A549 (cell line): ENCODE measurements at regions not wholly inside any gene's neighbourhood (a gene's known extent, or its start where the extent isn't known, plus 50 kb on each side); places are given as distances from the start of the nearest gene placed in this dataset.

Experiments used
- ATAC-seq, 2 experiments: fragments of 200-7000 bp in 1 of 2; fragments of >200 bp in 1 of 2; cut with Nextera tagmentation in 1 of 2; cut with Tn5 transposase in 1 of 2; 3 replicates each; pipeline versions ENCODE4 v1.8.0 to v1.9.1; 2018 to 2020; ENCODE audit warnings: mild to moderate bottlenecking in 1 of 2, moderate library complexity in 1 of 2
- CTCF ChIA-PET: fragments of 300-600 bp; sonication (Branson Sonifier 250); formaldehyde crosslinking; extraction: SDS; loops from one replicate; lab custom pipeline; 2021; ENCODE audit warnings: antibody characterized with exemption, inconsistent platforms; lab: Yijun Ruan, JAX
- POLR2A ChIA-PET: fragments of 350-600 bp; formaldehyde crosslinking; extraction: SDS; loops from one replicate; lab custom pipeline; 2021; ENCODE audit warnings: antibody characterized with exemption, inconsistent platforms; lab: Yijun Ruan, JAX
- DNase-seq, 2 experiments: peaks; one replicate each; pipeline versions ENCODE4 v3.0.0 to v3.0.0-alpha.2; 2011 to 2016; ENCODE audit warnings: low read depth in 1 of 2, low spot score in 1 of 2
- FAIRE-seq: peaks from 2 replicates; lab custom pipeline; 2011; peaks lifted over from hg19 to GRCh38; lab: Jason Lieb, UNC
- H3K27ac ChIP-seq, 2 experiments: fragments of >200 bp; sonication (Bioruptor Twin); formaldehyde crosslinking; 3 replicates each; pipeline ENCODE4 v1.5.1; 2016 to 2017
- H3K4me1 ChIP-seq: fragments of >200 bp; sonication (Bioruptor Twin); formaldehyde crosslinking; 3 replicates; pipeline ENCODE4 v1.6.1; 2016
- H3K4me2 ChIP-seq: fragments of >200 bp; sonication (Bioruptor Twin); formaldehyde crosslinking; 3 replicates; pipeline ENCODE4 v1.6.1; 2016
- H3K4me3 ChIP-seq: fragments of >200 bp; sonication (Bioruptor Twin); formaldehyde crosslinking; 3 replicates; pipeline ENCODE4 v1.5.1; 2016
- H3K9me3 ChIP-seq: fragments of >200 bp; sonication (Bioruptor Twin); formaldehyde crosslinking; 3 replicates; pipeline ENCODE4 v1.6.1; 2016
- CBX8 ChIP-seq: fragments of 200-600 bp; sonication (generic); IDR thresholded peaks from 2 replicates; pipeline ENCODE4 v1.6.1; 2016
- CHD4 ChIP-seq: fragments of 200-600 bp; sonication (generic); IDR thresholded peaks from 2 replicates; pipeline ENCODE4 v1.6.1; 2016; ENCODE audit warnings: antibody characterized with exemption, mild to moderate bottlenecking, borderline replicate concordance
- EHF ChIP-seq: fragments of 250-450 bp; sonication (Bioruptor Pico); IDR thresholded peaks from 2 replicates; pipeline ENCODE4 v1.5.0; 2020; ENCODE audit warnings: mild to moderate bottlenecking
- ESRRA ChIP-seq: fragments of 150-350 bp; IDR thresholded peaks from 2 replicates; pipeline ENCODE4 v1.6.1; 2014; ENCODE audit warnings: mild to moderate bottlenecking, low read length, borderline replicate concordance
- FOSL2 ChIP-seq, 2 experiments: fragments of 450-650 bp in 1 of 2; fragments of >200 bp in 1 of 2; sonication (Bioruptor Twin) in 1 of 2; formaldehyde crosslinking; IDR thresholded peaks; 2 replicates each; pipeline versions ENCODE4 v1.5.0 to v1.6.1; 2016 to 2020; ENCODE audit warnings: mild to moderate bottlenecking in 1 of 2, moderate library complexity in 1 of 2
- HDAC2 ChIP-seq: fragments of 200-600 bp; sonication (generic); IDR thresholded peaks from 2 replicates; pipeline ENCODE4 v1.6.1; 2016
- HEYL ChIP-seq: fragments of 250-450 bp; sonication (Bioruptor Pico); IDR thresholded peaks from 2 replicates; pipeline ENCODE4 v1.8.0; 2021; ENCODE audit warnings: mild to moderate bottlenecking, moderate library complexity
- HOXB13 ChIP-seq: fragments of 250-450 bp; sonication (Bioruptor Pico); IDR thresholded peaks from 2 replicates; pipeline ENCODE4 v1.5.0; 2020; ENCODE audit warnings: low read depth, mild to moderate bottlenecking, moderate library complexity
- HOXB5 ChIP-seq: fragments of 250-450 bp; sonication (Bioruptor Pico); IDR thresholded peaks from 2 replicates; pipeline ENCODE4 v1.5.0; 2020; ENCODE audit warnings: mild to moderate bottlenecking, moderate library complexity
- JUN ChIP-seq, 2 experiments: fragments of >200 bp; sonication (Bioruptor Twin); formaldehyde crosslinking; IDR thresholded peaks; 2 replicates in 1 of 2; 3 replicates in 1 of 2; pipeline ENCODE4 v1.6.1; 2016 to 2017
- JUNB ChIP-seq: fragments of >200 bp; sonication (Bioruptor Twin); formaldehyde crosslinking; IDR thresholded peaks from 2 replicates; pipeline ENCODE4 v1.6.1; 2016
- KDM1A ChIP-seq: fragments of 200-600 bp; sonication (generic); IDR thresholded peaks from 2 replicates; pipeline ENCODE4 v1.6.1; 2016; ENCODE audit warnings: low read depth, mild to moderate bottlenecking
- KDM5A ChIP-seq: fragments of 200-600 bp; sonication (generic); IDR thresholded peaks from 2 replicates; pipeline ENCODE4 v1.6.1; 2016; ENCODE audit warnings: antibody characterized with exemption, mild to moderate bottlenecking
- MAZ ChIP-seq: fragments of 150-350 bp; IDR thresholded peaks from 2 replicates; pipeline ENCODE4 v1.6.1; 2014; ENCODE audit warnings: antibody characterized with exemption, low read depth, low read length, borderline replicate concordance
- NFE2L2 ChIP-seq: fragments of 150-350 bp; conservative IDR thresholded peaks from 2 replicates; pipeline ENCODE4 v1.6.1; 2014; ENCODE audit warnings: low read length
- PHF8 ChIP-seq: fragments of 200-600 bp; sonication (generic); IDR thresholded peaks from 2 replicates; pipeline ENCODE4 v1.6.1; 2016; ENCODE audit warnings: low read depth, mild to moderate bottlenecking, antibody characterized with exemption, moderate library complexity, borderline replicate concordance
- POLR2A ChIP-seq: IDR thresholded peaks from 2 replicates; pipeline ENCODE4 v1.6.1; 2012; ENCODE audit warnings: mild to moderate bottlenecking, low read length
- POLR2AphosphoS2 ChIP-seq: conservative IDR thresholded peaks from 2 replicates; pipeline ENCODE4 v1.6.1; 2012; ENCODE audit warnings: low read length, improper control_type of control experiment, inconsistent platforms
- RAD21 ChIP-seq, 2 experiments: fragments of >200 bp in 1 of 2; sonication (Bioruptor Twin) in 1 of 2; formaldehyde crosslinking in 1 of 2; IDR thresholded peaks in 1 of 2; conservative IDR thresholded peaks in 1 of 2; 2 replicates in 1 of 2; 3 replicates in 1 of 2; pipeline ENCODE4 v1.6.1; 2012 to 2018; ENCODE audit warnings: inconsistent platforms in 1 of 2
- RCOR1 ChIP-seq: fragments of 150-350 bp; IDR thresholded peaks from 2 replicates; pipeline ENCODE4 v1.6.1; 2014; ENCODE audit warnings: antibody characterized with exemption, low read length, low read depth
- SREBF2 ChIP-seq: fragments of 450-650 bp; IDR thresholded peaks from 2 replicates; pipeline ENCODE4 v1.6.1; 2014; ENCODE audit warnings: mild to moderate bottlenecking, moderate library complexity
- ZC3H11A ChIP-seq: fragments of 450-650 bp; IDR thresholded peaks from 2 replicates; pipeline ENCODE4 v1.6.1; 2014; ENCODE audit warnings: antibody characterized with exemption, mild to moderate bottlenecking
- ZNF302 ChIP-seq: fragments of 250-450 bp; sonication (Bioruptor Pico); IDR thresholded peaks from 2 replicates; pipeline ENCODE4 v1.9.0; 2021; ENCODE audit warnings: inconsistent platforms, mild to moderate bottlenecking, moderate library complexity
- ZSCAN20 ChIP-seq: fragments of 250-450 bp; sonication (Bioruptor Pico); IDR thresholded peaks from 2 replicates; pipeline ENCODE4 v1.8.0; 2022; ENCODE audit warnings: mild to moderate bottlenecking, moderate library complexity
- WGBS: methylation state at CpG from one replicate; pipeline ENCODE4 v1.1.6; 2017; ENCODE audit errors: missing lambda C conversion rate; 5-methylcytosine and 5-hydroxymethylcytosine counted together
- TF ChIP-seq, protein P1 (sequence below): fragments of >200 bp; sonication (Bioruptor Twin); formaldehyde crosslinking; IDR thresholded peaks from 3 replicates; pipeline ENCODE4 v1.5.1; 2016
- TF ChIP-seq, protein P2 (sequence below): fragments of 450-650 bp; IDR thresholded peaks from 2 replicates; pipeline ENCODE4 v1.6.1; 2014; ENCODE audit warnings: antibody characterized with exemption
- TF ChIP-seq, protein P3 (sequence below): IDR thresholded peaks from 2 replicates; pipeline ENCODE4 v1.6.1; 2012; ENCODE audit warnings: low read depth, borderline replicate concordance
- TF ChIP-seq, protein P4 (sequence below): IDR thresholded peaks from 2 replicates; pipeline ENCODE4 v1.6.1; 2012
- TF ChIP-seq, protein P5 (sequence below): fragments of 250-450 bp; sonication (Bioruptor Pico); IDR thresholded peaks from 2 replicates; pipeline ENCODE4 v1.5.0; 2020; ENCODE audit warnings: low read depth, mild to moderate bottlenecking, moderate library complexity
- TF ChIP-seq, protein P6 (sequence below): IDR thresholded peaks from 2 replicates; pipeline ENCODE4 v1.6.1; 2012
- TF ChIP-seq, protein P7 (sequence below): fragments of >200 bp; sonication (Bioruptor Twin); formaldehyde crosslinking; IDR thresholded peaks from 2 replicates; pipeline ENCODE4 v1.6.1; 2016

DNA sequence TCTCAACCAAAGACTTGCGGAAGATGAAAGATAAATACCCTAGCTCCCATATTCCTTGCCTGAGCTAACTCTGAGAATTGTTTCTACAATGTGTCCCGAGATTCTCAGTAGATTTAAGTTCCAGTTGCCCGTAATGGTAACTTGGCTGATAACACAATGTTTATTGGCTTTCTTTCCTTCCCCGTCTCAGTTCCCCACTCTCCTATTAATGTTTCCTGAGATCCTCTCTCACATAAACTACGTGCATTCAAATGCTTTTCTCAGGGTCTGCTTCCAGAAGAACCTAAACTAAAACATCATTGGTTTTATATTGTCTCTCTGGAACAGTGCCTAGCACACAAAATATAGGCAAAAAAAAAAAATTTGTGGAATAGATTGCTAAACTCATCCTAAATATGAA lies 794.2 kb upstream of the ADGRL2 start:
- H3K4me1 ChIP-seq, result no peaks in the 10 kb centered on the region
- no peak overlapping the region for H3K4me3 ChIP-seq
- H3K27ac ChIP-seq, result no peak overlapping the region
- no peak for DNase-seq
- TF ChIP-seq NFE2L2 (no peak), HDAC2 (no peak), MAZ (no peak)
- TF ChIP-seq, protein P1, sequence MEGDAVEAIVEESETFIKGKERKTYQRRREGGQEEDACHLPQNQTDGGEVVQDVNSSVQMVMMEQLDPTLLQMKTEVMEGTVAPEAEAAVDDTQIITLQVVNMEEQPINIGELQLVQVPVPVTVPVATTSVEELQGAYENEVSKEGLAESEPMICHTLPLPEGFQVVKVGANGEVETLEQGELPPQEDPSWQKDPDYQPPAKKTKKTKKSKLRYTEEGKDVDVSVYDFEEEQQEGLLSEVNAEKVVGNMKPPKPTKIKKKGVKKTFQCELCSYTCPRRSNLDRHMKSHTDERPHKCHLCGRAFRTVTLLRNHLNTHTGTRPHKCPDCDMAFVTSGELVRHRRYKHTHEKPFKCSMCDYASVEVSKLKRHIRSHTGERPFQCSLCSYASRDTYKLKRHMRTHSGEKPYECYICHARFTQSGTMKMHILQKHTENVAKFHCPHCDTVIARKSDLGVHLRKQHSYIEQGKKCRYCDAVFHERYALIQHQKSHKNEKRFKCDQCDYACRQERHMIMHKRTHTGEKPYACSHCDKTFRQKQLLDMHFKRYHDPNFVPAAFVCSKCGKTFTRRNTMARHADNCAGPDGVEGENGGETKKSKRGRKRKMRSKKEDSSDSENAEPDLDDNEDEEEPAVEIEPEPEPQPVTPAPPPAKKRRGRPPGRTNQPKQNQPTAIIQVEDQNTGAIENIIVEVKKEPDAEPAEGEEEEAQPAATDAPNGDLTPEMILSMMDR, result no peak
- TF ChIP-seq, protein P2, sequence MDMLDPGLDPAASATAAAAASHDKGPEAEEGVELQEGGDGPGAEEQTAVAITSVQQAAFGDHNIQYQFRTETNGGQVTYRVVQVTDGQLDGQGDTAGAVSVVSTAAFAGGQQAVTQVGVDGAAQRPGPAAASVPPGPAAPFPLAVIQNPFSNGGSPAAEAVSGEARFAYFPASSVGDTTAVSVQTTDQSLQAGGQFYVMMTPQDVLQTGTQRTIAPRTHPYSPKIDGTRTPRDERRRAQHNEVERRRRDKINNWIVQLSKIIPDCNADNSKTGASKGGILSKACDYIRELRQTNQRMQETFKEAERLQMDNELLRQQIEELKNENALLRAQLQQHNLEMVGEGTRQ, result no peak
- no peak for ATAC-seq
- H3K9me3 ChIP-seq, result no peaks in the 10 kb centered on the region
- WGBS, result 53% methylated on average over 5 of the region's 5 CpGs
- no peak overlapping the region for H3K4me2 ChIP-seq
- ChIA-PET POLR2A (no interaction called here), CTCF (no interaction called here)
- FAIRE-seq, result no peak

DNA sequence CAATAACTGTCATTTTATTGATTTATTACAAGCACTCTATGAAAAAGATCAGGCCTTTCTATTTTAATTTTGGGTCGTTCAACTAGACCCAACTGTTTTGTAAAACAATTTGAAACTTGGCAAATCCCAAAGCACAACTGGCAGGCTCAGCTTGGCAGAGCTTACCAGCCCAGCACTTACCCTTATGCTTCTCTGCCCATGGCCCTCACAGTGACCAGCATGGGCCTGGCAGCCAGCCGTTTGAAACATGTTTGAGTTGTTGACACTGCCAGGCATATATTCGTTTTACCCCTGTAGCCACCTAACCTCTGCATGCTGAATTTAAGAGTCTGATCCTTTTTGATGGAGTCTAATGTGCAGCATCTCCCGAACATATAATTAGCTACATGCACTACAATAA lies 796.7 kb upstream of the ADGRL2 start:
- WGBS, result 36% methylated on average over 4 of the region's 4 CpGs
- no peaks in the 10 kb centered on the region for H3K9me3 ChIP-seq
- no peak overlapping the region for H3K4me2 ChIP-seq
- TF ChIP-seq POLR2AphosphoS2 (no peak), RAD21 (conservative IDR thresholded peaks at IDR 0.05 in 1 of 2, IDR thresholded peaks at IDR 0.05 in 1 of 2) (no peak), MAZ (no peak), HEYL (CRISPR knock-in tag) (no peak), JUN (IDR thresholded peaks at IDR 0.05) (no peak), KDM1A (no peak), JUNB (no peak), ZC3H11A (no peak), CBX8 (no peak), POLR2A (no peak)
- TF ChIP-seq, protein P3, sequence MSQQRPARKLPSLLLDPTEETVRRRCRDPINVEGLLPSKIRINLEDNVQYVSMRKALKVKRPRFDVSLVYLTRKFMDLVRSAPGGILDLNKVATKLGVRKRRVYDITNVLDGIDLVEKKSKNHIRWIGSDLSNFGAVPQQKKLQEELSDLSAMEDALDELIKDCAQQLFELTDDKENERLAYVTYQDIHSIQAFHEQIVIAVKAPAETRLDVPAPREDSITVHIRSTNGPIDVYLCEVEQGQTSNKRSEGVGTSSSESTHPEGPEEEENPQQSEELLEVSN, result no peak
- TF ChIP-seq, protein P4, sequence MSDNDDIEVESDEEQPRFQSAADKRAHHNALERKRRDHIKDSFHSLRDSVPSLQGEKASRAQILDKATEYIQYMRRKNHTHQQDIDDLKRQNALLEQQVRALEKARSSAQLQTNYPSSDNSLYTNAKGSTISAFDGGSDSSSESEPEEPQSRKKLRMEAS, result no peak
- no peak for FAIRE-seq
- ChIA-PET CTCF (no interaction called here), POLR2A (no interaction called here)
- no peak for ATAC-seq
- no peak overlapping the region for H3K4me3 ChIP-seq
- H3K4me1 ChIP-seq, result no peaks in the 10 kb centered on the region
- DNase-seq, result no peak
- H3K27ac ChIP-seq, result no peak overlapping the region

DNA sequence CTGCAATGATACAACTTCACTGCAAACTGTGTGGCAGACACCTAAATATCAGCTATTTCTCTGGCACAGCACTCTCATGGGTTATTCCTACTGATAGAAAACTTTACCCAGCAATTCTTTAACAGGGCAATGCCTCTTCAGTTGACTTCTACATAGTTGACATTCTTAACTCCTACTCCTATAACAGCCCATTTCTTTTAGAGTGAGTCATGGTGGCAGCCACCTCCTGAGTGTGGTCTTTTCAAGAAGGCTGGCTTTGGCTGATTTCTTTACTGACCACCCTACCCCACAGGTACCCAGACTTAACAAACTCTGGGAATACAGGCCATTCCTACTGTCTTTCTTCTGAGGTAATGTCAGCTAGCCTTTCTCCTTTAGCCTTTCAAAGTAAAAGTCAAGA lies 805.8 kb upstream of the ADGRL2 start:
- H3K4me3 ChIP-seq, result no peak overlapping the region
- POLR2A ChIA-PET, result no interaction called here

More for the DNA sequence above, 805.8 kb upstream of the ADGRL2 start:
- H3K4me1 ChIP-seq, result no peaks in the 10 kb centered on the region
- CTCF ChIA-PET, result no interaction called here
- no peak for TF ChIP-seq KDM1A
- TF ChIP-seq ESRRA, result no peak
- TF ChIP-seq ZSCAN20 (CRISPR knock-in tag), result no peak
- no peak for TF ChIP-seq RCOR1
- TF ChIP-seq PHF8, result no peak
- TF ChIP-seq, protein P5, sequence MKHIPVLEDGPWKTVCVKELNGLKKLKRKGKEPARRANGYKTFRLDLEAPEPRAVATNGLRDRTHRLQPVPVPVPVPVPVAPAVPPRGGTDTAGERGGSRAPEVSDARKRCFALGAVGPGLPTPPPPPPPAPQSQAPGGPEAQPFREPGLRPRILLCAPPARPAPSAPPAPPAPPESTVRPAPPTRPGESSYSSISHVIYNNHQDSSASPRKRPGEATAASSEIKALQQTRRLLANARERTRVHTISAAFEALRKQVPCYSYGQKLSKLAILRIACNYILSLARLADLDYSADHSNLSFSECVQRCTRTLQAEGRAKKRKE (CRISPR knock-in tag), result no peak
- TF ChIP-seq ZNF302 (CRISPR knock-in tag), result no peak
- TF ChIP-seq EHF, result no peak
- TF ChIP-seq, protein P6, sequence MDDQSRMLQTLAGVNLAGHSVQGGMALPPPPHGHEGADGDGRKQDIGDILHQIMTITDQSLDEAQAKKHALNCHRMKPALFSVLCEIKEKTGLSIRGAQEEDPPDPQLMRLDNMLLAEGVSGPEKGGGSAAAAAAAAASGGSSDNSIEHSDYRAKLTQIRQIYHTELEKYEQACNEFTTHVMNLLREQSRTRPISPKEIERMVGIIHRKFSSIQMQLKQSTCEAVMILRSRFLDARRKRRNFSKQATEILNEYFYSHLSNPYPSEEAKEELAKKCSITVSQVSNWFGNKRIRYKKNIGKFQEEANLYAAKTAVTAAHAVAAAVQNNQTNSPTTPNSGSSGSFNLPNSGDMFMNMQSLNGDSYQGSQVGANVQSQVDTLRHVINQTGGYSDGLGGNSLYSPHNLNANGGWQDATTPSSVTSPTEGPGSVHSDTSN, result no peak
- no peak for TF ChIP-seq MAZ
- TF ChIP-seq, protein P7, sequence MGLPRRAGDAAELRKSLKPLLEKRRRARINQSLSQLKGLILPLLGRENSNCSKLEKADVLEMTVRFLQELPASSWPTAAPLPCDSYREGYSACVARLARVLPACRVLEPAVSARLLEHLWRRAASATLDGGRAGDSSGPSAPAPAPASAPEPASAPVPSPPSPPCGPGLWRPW, result no peak
- TF ChIP-seq CHD4, result no peak
- no peak for TF ChIP-seq HOXB5 (CRISPR knock-in tag)
- TF ChIP-seq SREBF2, result no peak
- TF ChIP-seq FOSL2 (IDR thresholded peaks at IDR 0.05), result no peak
- no peak for TF ChIP-seq FOSL2 (CRISPR knock-in tag; IDR thresholded peaks at IDR 0.05)
- no peak for TF ChIP-seq KDM5A
- no peak for TF ChIP-seq HOXB13
- TF ChIP-seq, protein P2, result no peak
- no peak for FAIRE-seq
- no peaks in the 10 kb centered on the region for H3K9me3 ChIP-seq
- no peak for DNase-seq
- H3K27ac ChIP-seq, result no peak overlapping the region
- ATAC-seq, result no peak
- no peak overlapping the region for H3K4me2 ChIP-seq
